SK-N-SH treated with all-trans-retinoic acid at 6 μM for 48 hours (cell line): ENCODE measurements at regions not wholly inside any gene's neighbourhood (a gene's known extent, or its start where the extent isn't known, plus 50 kb on each side); places are given as distances from the start of the nearest gene placed in this dataset.

ENCODE experiments used
- CSDC2 ChIP-seq: fragments of 250-450 bp; sonication (Bioruptor Pico); IDR thresholded peaks from 2 replicates; pipeline ENCODE4 v1.5.0; 2020; ENCODE audit warnings: mild to moderate bottlenecking, moderate library complexity
- GLIS3 ChIP-seq: fragments of 250-450 bp; sonication (Bioruptor Pico); IDR thresholded peaks from 2 replicates; pipeline ENCODE4 v1.5.0; 2020; ENCODE audit warnings: mild to moderate bottlenecking, moderate library complexity
- ISL1 ChIP-seq: fragments of 250-450 bp; sonication (Bioruptor Pico); IDR thresholded peaks from 2 replicates; pipeline ENCODE4 v2.1.2; 2022; ENCODE audit warnings: mild to moderate bottlenecking, moderate library complexity
- RARB ChIP-seq: fragments of 250-450 bp; sonication (Bioruptor Pico); IDR thresholded peaks from 2 replicates; pipeline ENCODE4 v1.8.0; 2021; ENCODE audit warnings: mild to moderate bottlenecking, moderate library complexity
- SNAI2 ChIP-seq: fragments of 250-450 bp; sonication (Bioruptor Pico); IDR thresholded peaks from 2 replicates; pipeline ENCODE4 v1.5.0; 2020; ENCODE audit warnings: mild to moderate bottlenecking, moderate library complexity
- ZNF70 ChIP-seq: fragments of 450-650 bp; formaldehyde crosslinking; IDR thresholded peaks from 2 replicates; pipeline ENCODE4 v1.5.0; 2020; ENCODE audit warnings: mild to moderate bottlenecking, moderate library complexity

DNA sequence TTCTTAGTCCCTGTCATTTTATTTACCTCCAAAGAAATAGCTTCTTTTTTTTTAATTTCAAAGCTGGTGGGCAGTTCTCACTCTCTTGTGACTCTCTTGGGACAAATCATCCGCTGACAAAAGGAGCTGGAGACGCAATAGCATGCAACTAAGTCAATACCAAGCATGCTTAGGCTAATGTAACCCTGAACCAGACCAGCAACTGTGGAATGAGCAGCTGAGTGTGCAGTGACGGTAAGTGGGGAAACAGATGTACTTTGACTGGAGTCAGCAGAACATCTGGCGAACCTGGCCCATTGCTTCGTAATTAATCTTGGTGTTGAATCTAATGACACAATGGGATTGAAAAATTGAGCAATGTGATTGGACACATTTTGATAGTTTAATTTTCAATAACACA, 280.7 kb upstream of the PLXNA2 start:
- TF ChIP-seq SNAI2 (no peak), RARB (CRISPR knock-in tag) (no peak), CSDC2 (CRISPR knock-in tag) (no peak), GLIS3 (CRISPR knock-in tag) (no peak), ISL1 (CRISPR knock-in tag) (no peak), ZNF70 (no peak)
